SH-SY5Y (cell line): ENCODE measurements at regions not wholly inside any gene's neighbourhood (a gene's known extent, or its start where the extent isn't known, plus 50 kb on each side); places are given as distances from the start of the nearest gene placed in this dataset.

Experiments
- GATA2 ChIP-seq: IDR thresholded peaks from 2 replicates; pipeline ENCODE4 v1.6.1; 2011; ENCODE audit warnings: mild to moderate bottlenecking, low read depth, low read length
- GATA3 ChIP-seq: IDR thresholded peaks from 2 replicates; pipeline ENCODE4 v1.6.1; 2011; ENCODE audit warnings: low read depth, mild to moderate bottlenecking, low read length, moderate library complexity

- no peak for TF ChIP-seq GATA2
- TF ChIP-seq GATA3, result no peak
These were observed 223.2 kb upstream of the ACO1 start for GRCh38 chr9:32161209-32161608.
